ENCODE measurements at regions not wholly inside any gene's neighbourhood (a gene's known extent, or its start where the extent isn't known, plus 50 kb on each side); places are given as distances from the start of the nearest gene placed in this dataset. TPM values are rescaled to one million over a fixed set of nuclear protein-coding genes. Genes with fewer than 3 reads are reported as not detected.

- DNase-seq (ENCODE audit: low read depth in 2 of 3, low spot score in 2 of 3), result no peak
These were observed 56.5 kb upstream of the AMN1 start for GRCh38 chr12:31785318-31785717.

- no peak for DNase-seq (ENCODE audit: low read depth in 2 of 3, low spot score in 2 of 3)
These were observed 55.3 kb upstream of the AMN1 start for GRCh38 chr12:31783996-31784645.

- DNase-seq (ENCODE audit: low read depth in 2 of 3, low spot score in 2 of 3), result no peak
These were observed 54.7 kb upstream of the AMN1 start for GRCh38 chr12:31783556-31783955.

- no peak for DNase-seq (ENCODE audit: low read depth in 2 of 3, low spot score in 2 of 3)
These were observed 53.2 kb upstream of the AMN1 start for GRCh38 chr12:31781894-31782540.

- DNase-seq (ENCODE audit: low read depth in 2 of 3, low spot score in 2 of 3), result no peak
These were observed 51.3 kb upstream of the AMN1 start for GRCh38 chr12:31780096-31780495.

GRCh38 chr12:31778687-31779086, 49.9 kb upstream of the AMN1 start:
- DNase-seq (ENCODE audit: low read depth in 2 of 3, low spot score in 2 of 3), result peak in 2 of 3 donors; percentile 7 to 39

Small RNAs in the stretch of these regions (small RNA-seq; reads per million reads assigned to genes)
- gene RF00402 (not detected), gene RNU6-1069P (not detected)
